GM12872 (cell line): ENCODE measurements at regions not wholly inside any gene's neighbourhood (a gene's known extent, or its start where the extent isn't known, plus 50 kb on each side); places are given as distances from the start of the nearest gene placed in this dataset.

Source experiments
- TF ChIP-seq, protein P1 (sequence below): IDR thresholded peaks from 3 replicates; pipeline ENCODE4 v1.5.1; 2011; ENCODE audit warnings: low read depth, mild to moderate bottlenecking, low read length, moderate library complexity; ENCODE audit not compliant: insufficient read depth

DNA sequence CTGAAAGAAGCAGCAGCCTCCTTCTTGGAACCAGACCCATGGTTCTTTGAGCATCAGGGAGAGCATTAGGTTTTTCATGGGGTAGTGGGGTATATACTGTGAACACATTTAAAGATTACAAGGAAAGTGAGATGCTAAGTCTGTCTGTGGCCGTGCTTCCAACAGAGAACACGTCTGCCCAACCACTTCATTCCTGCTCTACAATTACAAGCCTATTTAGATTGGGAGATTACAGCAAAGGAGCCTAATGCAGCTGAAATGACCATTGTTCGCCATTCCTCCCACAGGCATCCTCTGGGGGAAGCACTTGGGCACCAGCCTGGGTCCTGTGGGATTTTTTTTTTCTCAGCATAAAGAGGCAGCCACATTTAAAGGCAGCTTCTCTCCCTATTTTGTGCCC, 536.4 kb downstream of the XPNPEP1 start:
- TF ChIP-seq, protein P1, sequence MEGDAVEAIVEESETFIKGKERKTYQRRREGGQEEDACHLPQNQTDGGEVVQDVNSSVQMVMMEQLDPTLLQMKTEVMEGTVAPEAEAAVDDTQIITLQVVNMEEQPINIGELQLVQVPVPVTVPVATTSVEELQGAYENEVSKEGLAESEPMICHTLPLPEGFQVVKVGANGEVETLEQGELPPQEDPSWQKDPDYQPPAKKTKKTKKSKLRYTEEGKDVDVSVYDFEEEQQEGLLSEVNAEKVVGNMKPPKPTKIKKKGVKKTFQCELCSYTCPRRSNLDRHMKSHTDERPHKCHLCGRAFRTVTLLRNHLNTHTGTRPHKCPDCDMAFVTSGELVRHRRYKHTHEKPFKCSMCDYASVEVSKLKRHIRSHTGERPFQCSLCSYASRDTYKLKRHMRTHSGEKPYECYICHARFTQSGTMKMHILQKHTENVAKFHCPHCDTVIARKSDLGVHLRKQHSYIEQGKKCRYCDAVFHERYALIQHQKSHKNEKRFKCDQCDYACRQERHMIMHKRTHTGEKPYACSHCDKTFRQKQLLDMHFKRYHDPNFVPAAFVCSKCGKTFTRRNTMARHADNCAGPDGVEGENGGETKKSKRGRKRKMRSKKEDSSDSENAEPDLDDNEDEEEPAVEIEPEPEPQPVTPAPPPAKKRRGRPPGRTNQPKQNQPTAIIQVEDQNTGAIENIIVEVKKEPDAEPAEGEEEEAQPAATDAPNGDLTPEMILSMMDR = no peak

GRCh38 chr10:109386101-109386500, 537.2 kb downstream of the XPNPEP1 start:
- TF ChIP-seq, protein P1 = no peak

DNA sequence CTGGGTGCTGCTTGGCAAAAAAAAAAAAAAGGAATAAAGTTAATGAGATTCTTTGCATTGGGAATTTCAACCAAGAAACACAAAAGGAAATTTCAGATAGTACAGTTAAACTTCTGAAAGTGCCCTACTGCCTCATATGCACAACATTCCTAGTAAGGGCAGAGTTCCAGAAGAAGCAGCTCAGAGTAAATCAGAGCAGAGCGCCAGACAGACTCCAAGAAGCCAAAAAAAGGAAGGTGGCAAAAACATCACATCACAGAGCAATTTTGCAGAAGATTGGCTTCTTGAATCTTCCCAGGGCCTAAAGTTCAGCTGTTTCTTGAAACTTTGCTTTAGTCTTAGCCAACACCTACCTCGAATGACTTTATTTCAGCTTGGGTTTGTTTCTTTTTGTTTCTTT, 544.1 kb downstream of the XPNPEP1 start:
- TF ChIP-seq, protein P1 = no peak

- TF ChIP-seq, protein P1 = no peak
Measured at GRCh38 chr10:109374215-109374614, 549.1 kb downstream of the XPNPEP1 start.

GRCh38 chr10:109359316-109359715, 564.0 kb downstream of the XPNPEP1 start:
- TF ChIP-seq, protein P1 = no peak

DNA sequence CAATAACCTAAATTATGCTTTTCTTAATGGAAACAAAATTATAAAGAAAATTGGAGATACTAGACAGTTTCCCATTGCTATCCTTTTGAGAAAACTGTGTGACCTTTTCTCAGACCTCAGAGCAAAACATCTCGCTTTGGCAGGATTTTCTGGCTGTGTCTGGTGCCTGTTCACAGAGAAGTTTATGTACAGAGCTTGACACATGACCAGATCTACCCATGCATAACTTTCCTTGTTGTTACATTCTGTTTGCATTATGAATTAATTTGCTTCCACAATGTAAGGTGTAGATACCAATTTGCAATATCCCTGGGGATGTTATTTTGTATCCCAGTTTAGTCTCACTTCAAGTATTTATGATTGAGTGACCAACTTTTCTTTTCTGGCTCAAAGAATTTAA, 565.0 kb downstream of the XPNPEP1 start:
- TF ChIP-seq, protein P1 = no peak

- TF ChIP-seq, protein P1 = no peak
Measured at GRCh38 chr10:109348324-109348723, 575.0 kb downstream of the XPNPEP1 start.

GRCh38 chr10:109343293-109343692, 580.0 kb downstream of the XPNPEP1 start:
- TF ChIP-seq, protein P1 = no peak
